HepG2 (cell line): ENCODE measurements at regions not wholly inside any gene's neighbourhood (a gene's known extent, or its start where the extent isn't known, plus 50 kb on each side); places are given as distances from the start of the nearest gene placed in this dataset.

Experiments used
- ATAC-seq: fragments of 200-7000 bp; cut with Tn5 transposase; 3 replicates; pipeline ENCODE4 v1.9.1; 2020; ENCODE audit warnings: mild to moderate bottlenecking, moderate library complexity
- BruUV-seq: library from RNA; stranded (reverse); fragments of 400-500 nt; replicated peaks from 2 replicates; lab custom pipeline; 2021; lab: Mats Ljungman, UMichigan
- CTCF ChIA-PET: fragments of 300-600 bp; formaldehyde crosslinking; extraction: SDS; loops from one replicate; lab custom pipeline; 2021; ENCODE audit warnings: low total read pairs, inconsistent platforms, low intra/inter-chr PET ratio; lab: Yijun Ruan, JAX
- POLR2A ChIA-PET: fragments of 350-600 bp; sonication (Branson Sonifier 250); formaldehyde crosslinking; loops from one replicate; lab custom pipeline; 2020; ENCODE audit warnings: antibody characterized with exemption, inconsistent platforms; lab: Yijun Ruan, JAX
- DNase-seq: peaks from one replicate; pipeline ENCODE4 v3.0.0-alpha.2; 2015; ENCODE audit warnings: low spot score
- FAIRE-seq: peaks from 3 replicates; lab custom pipeline; 2011; peaks lifted over from hg19 to GRCh38; lab: Jason Lieb, UNC
- H2AFZ ChIP-seq: one replicate; pipeline ENCODE4 v1.6.1; 2011; ENCODE audit warnings: low read length, inconsistent platforms
- H3K27ac ChIP-seq: fragments of 300-600 bp; 3 replicates; pipeline ENCODE4 v1.8.0; 2011; ENCODE audit warnings: mixed run types, mild to moderate bottlenecking, mixed read lengths, low read length, inconsistent platforms; ENCODE audit not compliant: insufficient read depth; ENCODE audit errors: extremely low read length
- H3K27me3 ChIP-seq, 2 experiments: fragments of 200-600 bp in 1 of 2; 2 replicates in 1 of 2; 3 replicates in 1 of 2; pipeline versions ENCODE4 v1.6.0 to v1.8.0; 2011; ENCODE audit warnings: low read length in 2 of 2, mild to moderate bottlenecking in 2 of 2, moderate library complexity in 2 of 2, inconsistent platforms in 1 of 2; ENCODE audit not compliant: insufficient read depth in 2 of 2, control insufficient read depth in 1 of 2
- H3K36me3 ChIP-seq, 2 experiments: fragments of 200-600 bp in 1 of 2; replicated peaks in 1 of 2; 2 replicates in 1 of 2; 3 replicates in 1 of 2; pipeline versions ENCODE4 v1.5.1 to v1.8.0; 2011; ENCODE audit warnings: low read length in 2 of 2, inconsistent platforms in 1 of 2; ENCODE audit not compliant: insufficient read depth in 2 of 2, control insufficient read depth in 1 of 2
- H3K4me1 ChIP-seq: 2 replicates; pipeline ENCODE4 v1.5.1; 2012; ENCODE audit warnings: low read length, inconsistent platforms; ENCODE audit not compliant: insufficient read depth
- H3K4me2 ChIP-seq: 2 replicates; pipeline ENCODE4 v1.6.0; 2011; ENCODE audit warnings: low read depth, low read length, inconsistent platforms
- H3K4me3 ChIP-seq, 3 experiments: fragments of 200-600 bp in 1 of 3; sonication (generic), shearing (Covaris generic) in 1 of 3; replicated peaks in 1 of 3; 2 replicates each; pipeline ENCODE4 v1.5.1; 2011 to 2016; ENCODE audit warnings: low read length in 3 of 3, inconsistent platforms in 2 of 3, low read depth in 2 of 3, mild to moderate bottlenecking in 2 of 3, control low read depth in 1 of 3, mixed read lengths in 1 of 3; ENCODE audit not compliant: insufficient read depth in 1 of 3
- H3K79me2 ChIP-seq: one replicate; pipeline ENCODE4 v1.6.1; 2011; ENCODE audit warnings: low read length, inconsistent platforms; ENCODE audit not compliant: insufficient read depth
- H3K9ac ChIP-seq: 2 replicates; pipeline ENCODE4 v1.6.0; 2011; ENCODE audit warnings: mild to moderate bottlenecking, low read depth, low read length, inconsistent platforms; ENCODE audit not compliant: insufficient read depth
- H3K9me3 ChIP-seq: 2 replicates; pipeline ENCODE4 v1.5.1; 2012; ENCODE audit warnings: mild to moderate bottlenecking, low read length
- H4K20me1 ChIP-seq: 2 replicates; pipeline ENCODE4 v1.6.0; 2011; ENCODE audit warnings: inconsistent platforms, mild to moderate bottlenecking, low read length, moderate library complexity; ENCODE audit not compliant: insufficient read depth
- RXRA ChIP-seq: sonication (generic); formaldehyde crosslinking; IDR thresholded peaks from 2 replicates; pipeline ENCODE4 v1.5.1; 2020; ENCODE audit warnings: missing genetic modification reagents
- ZC3H13 ChIP-seq: sonication (generic); formaldehyde crosslinking; IDR thresholded peaks from 2 replicates; pipeline ENCODE4 v1.8.1; 2023; ENCODE audit warnings: mild to moderate bottlenecking, missing genetic modification reagents, moderate library complexity
- ZNF205 ChIP-seq: IDR thresholded peaks from 2 replicates; pipeline ENCODE4 v1.6.1; 2018; ENCODE audit warnings: missing biosample characterization, missing genetic modification reagents
- ZNF235 ChIP-seq: sonication (generic); formaldehyde crosslinking; IDR thresholded peaks from 2 replicates; pipeline ENCODE4 v1.8.1; 2023; ENCODE audit warnings: mild to moderate bottlenecking, missing genetic modification reagents, borderline replicate concordance
- ZNF326 ChIP-seq: sonication (generic); formaldehyde crosslinking; IDR thresholded peaks from 2 replicates; pipeline ENCODE4 v1.4.0; 2020; ENCODE audit warnings: missing genetic modification reagents, borderline replicate concordance
- ZNF337 ChIP-seq: sonication (generic); formaldehyde crosslinking; IDR thresholded peaks from 2 replicates; pipeline ENCODE4 v1.5.1; 2020; ENCODE audit warnings: missing genetic modification reagents, low read depth, mild to moderate bottlenecking, borderline replicate concordance
- ZNF44 ChIP-seq: sonication (generic); formaldehyde crosslinking; IDR thresholded peaks from 2 replicates; pipeline ENCODE4 v1.5.1; 2020; ENCODE audit warnings: mild to moderate bottlenecking, missing genetic modification reagents
- ZNF639 ChIP-seq: conservative IDR thresholded peaks from 2 replicates; pipeline ENCODE4 v1.6.1; 2018; ENCODE audit warnings: missing genetic modification reagents
- ZNF775 ChIP-seq: sonication (generic); formaldehyde crosslinking; IDR thresholded peaks from 2 replicates; pipeline ENCODE4 v1.4.0; 2020; ENCODE audit warnings: missing genetic modification reagents, mild to moderate bottlenecking, moderate library complexity, borderline replicate concordance
- WGBS: methylation state at CpG from one replicate; pipeline ENCODE4 v1.1.6; 2017; ENCODE audit warnings: low lambda C conversion rate; 5-methylcytosine and 5-hydroxymethylcytosine counted together
- in situ Hi-C: cut with HindIII; loops from 2 replicates; pipeline ENCODE4 v1.10.0; 2017; ENCODE audit warnings: low pct_unique_long_range_greater_than_20kb; ENCODE audit not compliant: extremely low pct_ligation_motif_present
- intact Hi-C: fragments of 100-400 bp; cut with micrococcal nuclease; formaldehyde crosslinking; loops from one replicate; pipeline ENCODE4 v1.10.0; 2022; ENCODE audit not compliant: unreplicated experiment

- TF ChIP-seq ZNF639, result no peak
- no peak for TF ChIP-seq ZNF205 (CRISPR knock-in tag)
- TF ChIP-seq RXRA (CRISPR knock-in tag), result no peak
- TF ChIP-seq ZNF775 (CRISPR knock-in tag), result no peak
Observed at GRCh38 chr3:118011910-118012309, 1022.7 kb downstream of the IGSF11 start (continued).

GRCh38 chr3:118029049-118029448 lies 1005.6 kb downstream of the IGSF11 start:
- WGBS, result 2% methylated on average over 2 of the region's 2 CpGs
- ChIA-PET CTCF (no interaction called here), POLR2A (no interaction called here)
- DNase-seq, result no peak
- BruUV-seq, result no TSS peak
- Histone ChIP-seq H4K20me1 (no peaks in the 10 kb centered on the region), H3K4me3 (no peak overlapping the region), H3K79me2 (no peaks in the 10 kb centered on the region), H3K36me3 (no peaks in the 10 kb centered on the region), H2AFZ (no peak overlapping the region), H3K9ac (no peak overlapping the region), H3K9me3 (peaks cover 80% of the 10 kb centered on the region), H3K4me1 (no peaks in the 10 kb centered on the region), H3K4me2 (no peak overlapping the region), H3K27me3 (no peaks in the 10 kb centered on the region), H3K27ac (no peak overlapping the region)
- no peak for FAIRE-seq
- no peak for ATAC-seq
- in situ Hi-C loops (no loop called here), intact Hi-C loops (no loop called here)
- no peak for TF ChIP-seq ZNF326
- TF ChIP-seq ZNF44 (CRISPR knock-in tag), result no peak
- TF ChIP-seq ZNF337 (CRISPR knock-in tag), result peak; percentile 63; the same call in 1 of the 2 replicates
- TF ChIP-seq ZC3H13, result no peak
- TF ChIP-seq ZNF235, result no peak
